NCI-H526 treated with DMSO at 0.1 percent for 48 hours (cell line): ENCODE measurements at regions not wholly inside any gene's neighbourhood (a gene's known extent, or its start where the extent isn't known, plus 50 kb on each side); places are given as distances from the start of the nearest gene placed in this dataset.

Source experiments
- DNase-seq: peaks from one replicate; lab custom pipeline; 2025; lab: John Stamatoyannopoulos, UW

DNA sequence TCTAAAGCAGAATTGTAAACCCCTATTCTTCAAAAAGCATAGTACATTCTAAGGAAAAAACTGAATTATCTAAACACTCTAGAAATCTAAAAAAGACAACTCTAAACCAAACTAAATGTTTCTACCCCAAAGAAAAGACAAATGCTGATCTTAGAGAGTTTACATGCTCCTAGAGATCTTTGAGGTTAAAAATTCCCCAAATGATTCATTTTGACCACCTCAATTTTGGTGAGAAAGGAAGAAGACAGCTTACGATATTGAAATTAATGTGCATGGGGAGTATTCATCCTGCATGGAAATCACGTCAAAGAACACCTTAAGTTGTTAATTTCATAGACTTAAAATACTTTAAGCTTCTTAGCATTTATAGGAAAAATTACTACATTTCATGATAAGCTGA lies 377.8 kb upstream of the RUNX1 start:
- no peak for DNase-seq

DNA sequence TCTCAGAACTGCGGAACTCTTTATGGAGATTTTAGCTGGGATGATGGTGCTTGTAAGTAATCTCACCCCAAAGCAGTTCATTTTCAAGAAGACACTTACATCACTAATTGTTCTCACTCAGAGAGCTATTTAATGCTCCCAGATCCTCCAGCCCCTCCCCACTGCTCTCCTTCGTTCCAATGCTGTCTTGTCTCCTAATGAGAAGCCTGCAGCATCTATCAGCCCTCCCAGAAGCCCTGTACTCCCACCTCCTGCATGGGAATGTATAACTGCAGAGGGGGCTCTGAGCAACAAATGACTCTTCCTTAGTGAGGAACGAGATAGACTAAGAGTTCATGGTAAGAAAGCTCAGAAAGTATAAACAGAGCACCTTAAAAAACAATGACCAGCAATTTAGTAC lies 377.4 kb upstream of the RUNX1 start:
- DNase-seq = no peak

DNA sequence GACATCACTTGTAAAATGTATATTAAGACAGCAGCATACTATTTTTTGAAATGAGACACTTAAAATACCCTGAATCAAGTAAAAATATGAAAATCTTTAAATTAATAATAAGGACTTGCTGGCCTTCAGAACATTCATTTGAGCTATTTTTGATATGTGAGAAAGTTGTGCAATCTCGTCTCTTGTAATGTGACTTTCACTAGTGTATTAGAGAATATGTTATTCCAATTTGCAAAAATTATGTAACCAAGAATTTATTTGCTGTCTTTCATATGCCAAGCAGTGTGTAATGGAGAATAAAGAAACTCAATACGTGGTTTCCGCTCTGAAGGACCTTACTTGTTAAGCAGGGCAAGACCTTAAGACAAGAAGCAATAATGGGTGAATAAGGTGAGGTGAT lies 375.0 kb upstream of the RUNX1 start:
- DNase-seq = no peak

DNA sequence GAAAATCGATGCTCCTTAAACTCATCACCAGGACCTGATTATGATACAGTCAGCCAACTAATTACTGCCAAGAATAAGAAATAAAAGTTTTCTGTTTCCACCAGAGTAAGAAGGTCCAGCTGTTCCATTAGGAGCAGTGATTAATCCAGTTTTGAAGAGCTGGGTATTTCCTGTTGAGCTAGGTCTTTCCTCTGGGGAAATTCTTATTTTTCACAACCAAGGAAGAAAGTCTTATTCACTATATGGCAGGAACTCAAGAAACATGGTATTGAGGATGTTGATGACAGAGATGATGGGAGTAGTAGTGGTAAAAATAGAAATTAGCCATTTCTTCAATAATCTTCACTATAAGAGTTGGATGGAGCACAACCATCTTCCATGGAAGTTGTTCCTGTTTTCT lies 374.6 kb upstream of the RUNX1 start:
- no peak for DNase-seq

DNA sequence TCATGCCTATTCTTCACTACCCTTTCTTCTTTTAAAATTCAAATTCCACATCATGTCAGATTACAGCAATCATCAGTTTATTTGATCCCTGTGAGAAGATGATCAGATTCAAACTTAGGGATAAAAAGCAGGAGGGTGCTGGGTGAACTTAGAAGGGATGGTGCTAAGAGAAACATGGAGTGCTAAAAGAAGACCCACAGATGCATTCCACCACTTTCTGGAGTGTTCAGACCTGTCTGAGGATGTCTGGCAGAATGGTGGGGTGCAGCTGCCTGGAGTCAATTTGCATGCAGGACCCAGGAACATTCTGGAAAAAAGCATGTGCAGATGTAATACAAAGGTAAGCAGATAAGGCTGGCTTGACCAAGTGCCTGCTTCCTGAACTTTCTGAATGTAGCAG lies 372.9 kb upstream of the RUNX1 start:
- no peak for DNase-seq

DNA sequence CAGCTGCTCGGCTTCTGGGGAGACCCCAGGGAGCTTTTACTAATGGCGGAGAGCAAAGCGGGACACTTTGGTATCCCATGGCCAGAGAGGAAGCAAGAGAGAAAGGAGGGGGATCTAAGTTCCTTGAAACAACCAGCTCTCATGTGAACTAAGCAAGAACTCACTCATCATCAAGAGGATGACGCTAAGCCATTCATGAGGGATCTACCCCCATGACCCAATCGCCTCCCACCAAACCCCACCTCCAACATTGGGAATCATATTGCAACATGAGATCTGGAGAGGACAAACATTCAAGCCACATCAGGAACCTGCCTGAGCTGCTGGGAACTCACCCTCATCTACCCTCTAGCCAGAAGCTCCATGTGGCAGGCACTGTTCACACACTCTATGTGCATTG lies 372.1 kb upstream of the RUNX1 start:
- no peak for DNase-seq

DNA sequence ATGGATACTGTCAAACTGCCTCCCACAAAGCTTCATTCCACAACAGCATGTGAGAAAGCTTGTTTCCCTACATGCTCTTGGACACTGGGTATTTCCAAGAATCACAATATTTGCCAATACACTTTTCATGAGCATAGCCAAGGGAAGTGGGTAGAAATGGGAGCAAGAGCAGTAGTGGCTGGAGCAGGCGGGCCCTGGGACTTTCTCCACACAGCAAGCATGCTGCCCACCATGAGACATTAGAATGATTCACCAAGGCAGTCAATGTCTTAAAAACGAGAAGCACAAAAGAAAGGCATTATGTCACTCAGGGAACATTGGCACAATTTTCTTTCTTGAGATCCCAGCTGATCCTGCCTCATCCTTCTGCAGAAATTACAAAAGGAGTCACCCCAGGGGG lies 371.6 kb upstream of the RUNX1 start:
- DNase-seq = no peak

DNA sequence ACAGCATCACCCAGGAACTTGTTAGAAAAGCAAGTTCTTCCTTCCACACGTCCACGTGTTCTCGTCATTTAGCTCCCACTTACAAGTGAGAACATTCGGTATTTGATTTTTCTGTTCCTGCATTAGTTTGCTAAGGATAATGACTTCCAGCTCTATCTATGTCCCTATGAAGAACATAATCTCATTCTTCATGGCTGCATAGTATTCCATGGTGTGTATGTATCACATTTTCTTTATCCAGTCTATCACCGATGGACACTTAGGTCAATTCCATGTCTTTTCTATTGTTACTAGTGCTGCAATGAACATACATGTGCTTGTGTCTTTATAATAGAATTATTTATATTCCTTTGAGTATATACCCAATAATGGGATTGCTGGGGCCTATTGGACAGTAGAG lies 368.7 kb upstream of the RUNX1 start:
- DNase-seq = no peak

DNA sequence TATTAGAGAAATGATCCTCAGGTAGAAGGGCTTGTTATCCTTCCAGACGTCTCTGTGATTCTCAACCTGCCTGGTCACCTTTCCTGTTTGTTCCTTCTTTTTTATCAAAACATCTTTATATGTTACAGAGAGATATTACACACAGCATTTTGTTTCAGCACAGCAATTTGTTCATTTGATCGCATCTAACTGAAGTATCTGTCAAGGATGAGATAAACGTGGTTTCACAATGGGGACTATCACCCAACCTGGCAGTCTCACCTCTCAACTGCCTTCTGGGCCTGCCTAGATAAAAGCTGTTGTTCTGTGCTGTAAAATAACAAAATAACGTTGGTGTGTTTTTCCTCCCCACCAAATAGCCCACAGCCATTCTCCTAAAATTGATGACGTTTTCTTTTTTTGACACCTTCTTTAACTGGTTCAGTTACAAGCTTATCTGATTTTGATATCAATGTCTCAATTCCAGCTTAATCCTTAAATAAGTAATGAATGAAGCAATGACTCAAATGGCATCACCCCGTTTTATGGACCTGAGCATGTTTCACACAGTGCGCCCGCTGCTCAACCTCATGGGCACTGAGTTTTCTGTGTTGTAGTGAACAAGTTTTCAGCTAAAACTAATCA lies 367.9 kb upstream of the RUNX1 start:
- DNase-seq = no peak

DNA sequence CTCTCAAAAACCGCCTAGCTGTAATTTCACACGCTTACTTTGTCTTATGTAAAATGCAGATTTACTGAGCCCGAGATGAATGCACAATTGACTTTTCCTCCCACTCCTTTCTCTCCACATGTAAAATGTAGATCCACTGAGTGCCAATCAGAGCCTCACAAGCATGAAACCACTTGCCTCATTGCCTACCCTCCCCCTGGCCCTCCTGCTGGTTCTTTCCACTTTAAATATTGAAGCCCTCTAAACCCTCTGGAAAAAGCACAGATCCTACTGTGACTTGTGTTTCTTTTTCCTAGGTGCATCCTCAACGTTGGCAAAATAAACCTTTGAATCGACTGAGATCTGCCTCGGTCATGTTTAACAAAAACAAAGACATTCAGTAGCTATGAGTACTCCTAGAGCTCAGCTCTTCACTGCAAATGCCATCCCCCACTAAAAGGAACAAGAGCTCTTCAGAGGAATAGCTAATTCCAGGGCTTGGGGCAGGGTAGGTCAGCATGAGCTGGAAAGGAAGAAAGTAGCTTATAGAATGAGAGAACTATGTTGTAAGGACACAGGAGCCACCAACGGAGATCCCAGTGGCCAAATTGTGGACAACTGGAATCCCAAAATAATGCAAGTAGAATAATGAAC lies 365.5 kb upstream of the RUNX1 start:
- no peak for DNase-seq

DNA sequence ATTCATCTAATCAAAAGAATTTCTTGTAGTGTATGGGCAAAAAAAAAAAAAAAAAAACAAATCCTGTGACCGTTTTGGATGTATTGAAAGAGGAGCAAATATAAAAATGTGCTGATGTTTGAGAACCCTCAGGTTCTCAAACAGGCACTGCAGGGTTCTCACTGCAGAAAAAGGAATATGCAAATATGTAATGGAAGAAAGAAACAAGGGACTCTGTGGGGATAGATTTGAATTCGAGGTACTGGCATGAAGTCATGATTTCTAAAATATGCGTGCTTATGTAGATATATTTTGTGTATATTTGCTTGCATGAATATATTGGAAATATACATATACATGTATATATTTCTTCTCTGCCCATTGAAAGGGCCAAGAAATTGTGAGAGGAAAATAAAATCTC lies 365.0 kb upstream of the RUNX1 start:
- no peak for DNase-seq

DNA sequence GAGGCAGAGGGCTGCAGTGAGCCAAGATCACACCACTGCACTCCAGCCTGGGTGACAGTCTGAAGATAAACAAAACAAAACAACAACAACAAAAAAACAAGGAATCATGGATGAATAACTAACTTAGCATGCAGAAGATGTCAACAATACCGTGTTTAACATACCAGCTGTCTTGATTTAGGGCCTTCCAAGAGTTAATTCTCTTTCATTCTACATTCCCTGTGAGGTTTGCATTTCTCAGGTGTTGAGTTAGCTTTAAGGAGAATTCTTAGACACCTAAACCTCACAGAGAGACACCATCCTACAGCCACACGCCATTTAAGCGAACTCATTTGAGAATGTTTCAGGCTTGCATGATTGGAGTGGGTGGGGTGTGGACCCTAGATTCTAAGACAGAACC lies 363.1 kb upstream of the RUNX1 start:
- no peak for DNase-seq

DNA sequence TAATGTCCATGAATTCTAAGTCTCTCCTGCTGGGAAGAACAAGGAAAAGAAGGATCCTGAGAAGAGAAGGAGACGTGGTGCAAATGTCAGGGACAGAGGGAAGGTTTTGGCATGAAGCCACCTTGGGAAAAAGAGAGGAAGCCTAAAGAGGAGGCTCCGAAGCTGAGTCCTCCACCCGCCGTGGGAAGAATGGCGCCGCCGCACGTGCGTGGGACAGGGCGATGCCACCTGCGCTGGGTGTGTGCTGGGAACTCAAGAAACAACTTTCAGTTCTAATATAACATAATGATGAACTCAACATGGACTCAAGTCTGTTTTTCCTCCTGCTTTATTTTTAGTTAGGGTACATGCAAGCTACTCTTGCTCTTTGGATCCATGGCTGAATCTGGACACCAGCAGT lies 362.3 kb upstream of the RUNX1 start:
- DNase-seq = no peak

DNA sequence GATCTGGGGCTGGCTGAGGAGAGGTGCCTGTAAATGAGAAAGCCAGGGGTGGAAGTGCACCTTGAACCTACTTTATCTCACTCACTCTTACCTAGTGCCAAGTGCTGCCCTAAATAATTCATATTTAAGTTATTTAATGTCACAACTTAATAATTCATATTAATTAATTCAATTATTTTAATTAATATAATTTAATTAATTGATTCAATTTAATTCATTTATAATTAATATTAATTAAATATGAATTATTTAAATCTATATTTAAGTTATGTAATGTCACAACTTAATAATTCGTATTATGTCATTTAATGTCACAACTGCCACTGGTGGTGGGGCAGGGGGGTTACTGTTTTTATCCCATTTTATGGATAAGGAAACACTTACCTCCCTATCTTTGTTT lies 361.6 kb upstream of the RUNX1 start:
- no peak for DNase-seq

DNA sequence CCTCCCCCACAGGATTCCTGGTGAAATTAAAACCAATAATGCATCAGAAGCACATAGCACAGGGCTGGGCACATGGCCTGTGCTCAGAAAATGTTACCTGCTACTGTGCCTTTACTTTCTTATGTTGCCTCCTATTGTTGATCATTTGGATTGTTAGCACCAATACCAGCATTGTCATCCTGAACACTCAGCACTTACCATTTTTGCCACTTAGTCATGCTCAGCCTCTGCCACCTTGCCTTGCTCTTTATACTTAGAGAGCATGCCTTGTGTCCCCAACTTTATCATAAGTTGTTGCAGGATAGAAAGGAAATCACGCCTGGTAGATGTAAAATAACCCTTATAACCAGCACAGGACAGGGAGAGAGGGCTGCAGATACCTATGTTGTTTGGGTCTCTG lies 361.0 kb upstream of the RUNX1 start:
- no peak for DNase-seq

DNA sequence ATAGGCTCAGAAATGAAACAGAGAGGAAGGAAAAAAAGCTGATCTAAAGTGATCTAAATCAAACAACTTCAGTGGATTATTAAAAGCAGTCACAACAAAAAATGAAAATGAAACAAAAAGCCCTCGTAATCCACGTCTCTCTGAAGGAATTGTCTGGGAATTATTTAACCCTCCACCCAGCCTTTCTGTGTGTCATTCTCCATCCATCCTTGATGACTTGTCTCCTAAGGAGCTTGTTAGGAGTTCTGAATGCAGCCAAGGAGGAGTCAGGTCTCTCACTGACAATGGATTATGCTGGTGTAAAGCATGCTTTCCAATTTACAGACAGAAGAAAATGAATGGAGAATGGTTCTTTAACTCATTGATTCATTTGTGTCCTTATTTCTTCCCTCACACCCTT lies 359.3 kb upstream of the RUNX1 start:
- DNase-seq = no peak

DNA sequence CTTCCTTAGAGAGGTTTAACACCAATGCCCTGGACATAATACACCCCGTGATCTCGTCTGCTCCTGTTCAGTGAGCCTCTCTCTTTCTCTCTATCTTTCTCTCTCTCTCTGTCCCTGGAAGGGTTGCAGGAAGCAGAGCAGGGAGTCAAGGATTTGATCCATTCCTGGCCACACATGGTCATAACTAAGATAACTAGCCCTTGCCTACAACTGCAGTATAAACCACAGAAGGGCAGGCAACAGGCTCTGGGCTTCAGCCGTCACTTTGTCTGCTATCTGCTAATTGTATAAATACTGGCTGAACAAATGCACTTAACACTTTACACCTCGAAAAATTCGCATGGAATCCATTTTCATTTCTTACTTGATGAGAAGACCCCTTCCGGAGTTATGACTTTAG lies 357.5 kb upstream of the RUNX1 start:
- DNase-seq = no peak

DNA sequence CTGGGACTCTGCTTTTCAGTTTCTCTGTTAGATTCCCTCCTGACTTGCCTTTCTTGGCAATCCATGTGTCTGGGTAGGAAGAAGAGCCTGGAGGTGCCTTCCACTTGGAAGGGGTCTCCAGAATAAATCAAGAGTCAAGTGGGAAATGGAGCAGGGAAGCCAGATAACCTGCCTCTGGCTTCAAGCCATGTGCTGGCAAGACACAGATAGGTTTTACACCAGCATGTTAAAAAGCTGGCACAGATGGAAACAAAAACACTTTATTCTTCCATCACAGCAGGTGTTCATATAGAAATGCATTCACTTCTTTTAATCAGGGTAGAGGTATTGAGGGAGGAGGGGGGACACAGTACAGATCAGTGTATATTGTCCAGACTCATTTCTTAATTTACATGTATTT lies 356.9 kb upstream of the RUNX1 start:
- DNase-seq = no peak

DNA sequence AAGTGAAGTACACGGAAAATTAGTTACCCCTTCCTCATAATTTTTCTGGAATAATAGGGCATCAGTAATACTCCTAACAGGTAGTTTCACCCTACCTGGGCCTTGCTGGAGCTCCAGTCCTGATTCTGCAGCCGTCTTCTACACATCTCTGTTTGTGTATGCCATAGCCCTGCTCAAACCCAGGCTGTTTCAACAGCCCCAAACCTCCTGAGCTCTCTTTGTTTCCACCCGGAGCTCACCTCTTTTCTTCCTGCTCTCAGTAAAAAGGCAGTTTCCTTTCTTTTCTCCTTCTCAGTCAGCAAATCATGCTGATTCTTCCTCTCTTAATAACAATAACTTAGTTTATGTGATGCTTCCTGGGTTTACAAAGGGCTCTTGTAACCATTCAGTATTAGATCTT lies 355.1 kb upstream of the RUNX1 start:
- no peak for DNase-seq

DNA sequence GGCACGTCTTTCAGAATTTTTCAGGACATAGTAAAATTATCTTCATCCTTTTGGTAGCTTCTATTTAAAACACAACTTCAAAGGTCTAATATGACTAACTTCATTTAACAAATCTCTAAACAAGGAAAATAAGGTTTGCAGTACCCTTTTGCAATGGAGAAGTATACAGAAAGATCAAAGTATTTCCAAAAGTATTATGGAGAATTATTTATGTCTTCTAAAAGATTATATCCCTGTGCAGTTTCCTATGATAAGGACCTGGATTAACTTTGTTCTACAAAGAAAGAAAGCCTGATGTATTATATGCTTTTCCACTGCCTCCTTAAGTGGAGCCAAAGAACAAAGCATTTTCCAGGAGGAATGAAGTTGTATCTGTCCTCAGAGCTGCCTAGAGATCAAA lies 353.0 kb upstream of the RUNX1 start:
- no peak for DNase-seq

DNA sequence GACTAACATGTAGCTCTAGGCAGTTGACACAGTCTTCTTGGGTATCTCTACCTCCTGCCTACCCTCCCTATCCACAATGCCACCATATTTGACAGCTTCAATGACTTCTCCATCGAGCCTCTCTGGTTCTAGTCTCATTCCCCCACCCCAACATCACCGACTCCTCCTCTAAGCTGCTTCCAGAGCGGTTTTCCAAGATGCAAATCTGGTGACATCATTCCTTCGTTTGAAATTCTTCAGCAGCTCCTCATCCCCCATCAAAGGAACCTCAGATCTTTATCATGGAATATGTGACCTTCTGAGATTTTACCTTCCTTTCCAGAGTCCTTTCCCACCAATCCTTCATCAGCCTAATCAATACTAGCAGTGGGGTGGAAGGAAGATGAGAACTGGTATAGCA lies 352.4 kb upstream of the RUNX1 start:
- DNase-seq = no peak

DNA sequence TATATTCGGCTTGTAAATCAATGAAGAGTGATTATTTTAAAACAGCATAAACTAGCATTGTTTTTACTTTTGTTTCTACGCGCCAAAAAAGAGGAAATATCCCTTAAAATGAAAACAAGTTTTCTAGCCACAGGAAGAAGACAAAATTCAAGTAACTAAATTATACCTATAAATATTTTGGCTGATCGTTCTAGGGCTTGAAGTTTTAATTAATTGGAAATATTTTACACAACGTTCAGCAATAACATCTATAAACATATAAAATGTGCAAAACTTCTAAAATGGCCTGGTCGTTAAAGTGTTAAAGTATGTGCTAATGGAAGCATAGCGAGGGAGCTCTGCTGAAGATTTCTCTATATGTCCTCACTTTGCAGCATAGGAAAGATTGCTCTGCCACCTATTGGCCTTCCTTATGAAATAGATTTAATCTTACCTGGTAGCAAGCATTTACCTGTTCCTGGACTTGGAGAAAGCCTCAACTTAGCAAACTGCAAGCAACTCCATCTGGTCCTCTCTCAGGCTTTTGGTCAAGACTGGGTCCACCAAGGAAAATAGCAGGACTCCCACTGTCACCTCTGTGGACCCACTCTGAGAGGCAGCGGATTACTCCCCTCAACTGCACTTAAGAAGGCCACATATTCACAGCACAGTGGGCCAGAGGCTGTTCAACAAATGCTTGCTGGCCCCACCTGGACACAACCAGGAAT lies 351.3 kb upstream of the RUNX1 start:
- DNase-seq = peak; percentile 77

DNA sequence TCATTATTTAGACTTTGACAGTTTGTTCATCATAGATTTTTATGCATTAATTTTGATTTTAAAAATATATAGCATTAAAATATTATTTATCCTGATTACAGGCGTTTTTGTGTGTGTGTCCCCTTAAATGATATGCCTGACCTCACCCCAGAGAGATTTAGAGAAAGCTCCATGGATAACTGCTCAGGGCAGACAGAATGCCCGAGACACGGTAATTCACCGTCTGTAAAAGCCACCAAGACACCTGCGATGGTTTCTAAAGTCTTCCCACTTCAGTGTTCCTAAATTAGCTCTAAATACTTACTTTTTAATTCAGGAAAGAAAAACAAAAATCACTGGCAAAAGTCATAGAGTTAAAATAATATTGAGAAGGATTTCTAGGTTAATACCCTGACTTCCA lies 350.6 kb upstream of the RUNX1 start:
- DNase-seq = no peak

DNA sequence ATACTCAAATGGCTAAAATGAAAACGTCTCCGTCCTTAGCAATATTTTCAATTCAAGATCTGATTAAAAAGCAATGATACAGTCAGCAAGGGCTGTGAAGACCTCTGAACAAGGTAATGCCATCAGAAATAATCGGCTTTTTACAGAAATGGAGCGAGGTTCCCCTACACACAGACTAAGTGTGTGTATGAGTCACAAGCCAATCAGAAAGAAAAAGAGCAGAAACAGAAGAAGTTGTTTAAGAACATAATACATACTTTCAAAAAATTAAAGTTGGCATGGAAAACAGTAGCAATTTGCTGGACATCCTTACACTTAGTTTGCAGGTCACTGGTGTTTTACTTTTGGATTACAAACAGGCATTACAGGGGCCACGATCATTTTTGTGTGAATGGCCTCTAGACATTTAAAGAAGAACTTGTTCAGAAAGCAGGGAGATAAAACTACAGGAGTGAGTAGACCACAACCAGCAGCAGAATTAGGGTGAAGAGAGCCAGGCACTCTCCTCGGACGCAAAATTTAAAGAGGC lies 350.0 kb upstream of the RUNX1 start:
- DNase-seq = no peak
